ENCODE measurements at regions not wholly inside any gene's neighbourhood (a gene's known extent, or its start where the extent isn't known, plus 50 kb on each side); places are given as distances from the start of the nearest gene placed in this dataset.
"Not testable (repeated sequence)": the region's sequence is repeated elsewhere in the genome, so short reads cannot be mapped to it uniquely, and the experiment has no call there.

DNA sequence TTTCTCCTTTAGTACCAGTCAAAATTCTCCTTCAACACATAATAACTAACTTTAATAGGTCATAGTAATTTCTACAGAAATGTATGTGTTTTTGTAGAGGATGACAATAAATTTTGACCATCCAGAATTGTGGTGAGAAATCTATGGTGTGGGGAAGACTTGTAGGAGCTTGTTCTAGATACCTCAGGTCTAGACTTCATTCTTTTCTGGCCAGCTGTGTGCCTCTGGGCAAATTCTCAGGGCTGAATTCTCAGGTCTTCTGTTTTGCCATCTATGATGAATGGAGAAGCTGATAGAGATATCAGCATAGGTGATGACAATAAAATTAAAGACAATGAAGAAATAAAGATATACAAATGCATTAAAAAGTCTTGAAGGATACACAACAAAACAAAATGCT is 298.6 kb upstream of the MEF2C start:
- TF ChIP-seq POLR2AphosphoS5 (IDR thresholded peaks at IDR 0.05; ENCODE audit: insufficient read depth in 1 of 2, low read depth in 1 of 2) (no peak), POLR2A (IDR thresholded peaks at IDR 0.05) (no peak)
- TF ChIP-seq, protein P1, sequence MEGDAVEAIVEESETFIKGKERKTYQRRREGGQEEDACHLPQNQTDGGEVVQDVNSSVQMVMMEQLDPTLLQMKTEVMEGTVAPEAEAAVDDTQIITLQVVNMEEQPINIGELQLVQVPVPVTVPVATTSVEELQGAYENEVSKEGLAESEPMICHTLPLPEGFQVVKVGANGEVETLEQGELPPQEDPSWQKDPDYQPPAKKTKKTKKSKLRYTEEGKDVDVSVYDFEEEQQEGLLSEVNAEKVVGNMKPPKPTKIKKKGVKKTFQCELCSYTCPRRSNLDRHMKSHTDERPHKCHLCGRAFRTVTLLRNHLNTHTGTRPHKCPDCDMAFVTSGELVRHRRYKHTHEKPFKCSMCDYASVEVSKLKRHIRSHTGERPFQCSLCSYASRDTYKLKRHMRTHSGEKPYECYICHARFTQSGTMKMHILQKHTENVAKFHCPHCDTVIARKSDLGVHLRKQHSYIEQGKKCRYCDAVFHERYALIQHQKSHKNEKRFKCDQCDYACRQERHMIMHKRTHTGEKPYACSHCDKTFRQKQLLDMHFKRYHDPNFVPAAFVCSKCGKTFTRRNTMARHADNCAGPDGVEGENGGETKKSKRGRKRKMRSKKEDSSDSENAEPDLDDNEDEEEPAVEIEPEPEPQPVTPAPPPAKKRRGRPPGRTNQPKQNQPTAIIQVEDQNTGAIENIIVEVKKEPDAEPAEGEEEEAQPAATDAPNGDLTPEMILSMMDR (IDR thresholded peaks at IDR 0.05): no peak
- H3K4me3 ChIP-seq: no peak overlapping the region
- H3K27ac ChIP-seq: no peak overlapping the region
- no peak for DNase-seq (ENCODE audit: extremely low spot score in 2 of 2)
- no peaks in the 10 kb centered on the region for H3K4me1 ChIP-seq
- no peaks in the 10 kb centered on the region for H3K9me3 ChIP-seq
- no peaks in the 10 kb centered on the region for H3K36me3 ChIP-seq
- H3K27me3 ChIP-seq: no peaks in the 10 kb centered on the region
- intact Hi-C loops (cut with DNase I): no loop called here

DNA sequence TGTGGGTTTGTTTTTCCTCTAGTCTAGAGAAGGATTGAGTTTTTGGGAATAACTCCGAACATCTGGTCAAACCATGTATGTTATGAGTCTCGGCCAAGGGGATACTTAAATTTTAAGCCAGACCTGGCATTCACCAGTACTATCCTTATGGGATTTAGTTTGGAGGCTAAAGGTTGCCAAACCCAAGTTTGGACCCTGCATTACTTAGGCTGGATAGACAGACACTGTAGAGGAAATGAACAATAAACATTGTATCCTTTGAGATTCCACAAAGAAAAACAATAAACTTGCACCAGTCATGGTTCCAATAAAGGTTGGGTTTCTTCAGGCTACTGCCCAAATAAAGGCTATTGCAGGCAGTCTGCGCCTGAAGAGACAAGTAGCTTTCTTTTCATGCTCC is 296.7 kb upstream of the MEF2C start:
- Histone ChIP-seq H3K4me1 (no peaks in the 10 kb centered on the region), H3K9me3 (no peaks in the 10 kb centered on the region), H3K27me3 (no peaks in the 10 kb centered on the region), H3K4me3 (no peak overlapping the region), H3K27ac (no peak overlapping the region), H3K36me3 (no peaks in the 10 kb centered on the region)
- no peak for DNase-seq (ENCODE audit: extremely low spot score in 2 of 2)
- intact Hi-C loops (cut with DNase I): no loop called here
- TF ChIP-seq, protein P1 (IDR thresholded peaks at IDR 0.05): no peak
- TF ChIP-seq POLR2A (IDR thresholded peaks at IDR 0.05) (no peak), POLR2AphosphoS5 (IDR thresholded peaks at IDR 0.05; ENCODE audit: insufficient read depth in 1 of 2, low read depth in 1 of 2) (no peak)

DNA sequence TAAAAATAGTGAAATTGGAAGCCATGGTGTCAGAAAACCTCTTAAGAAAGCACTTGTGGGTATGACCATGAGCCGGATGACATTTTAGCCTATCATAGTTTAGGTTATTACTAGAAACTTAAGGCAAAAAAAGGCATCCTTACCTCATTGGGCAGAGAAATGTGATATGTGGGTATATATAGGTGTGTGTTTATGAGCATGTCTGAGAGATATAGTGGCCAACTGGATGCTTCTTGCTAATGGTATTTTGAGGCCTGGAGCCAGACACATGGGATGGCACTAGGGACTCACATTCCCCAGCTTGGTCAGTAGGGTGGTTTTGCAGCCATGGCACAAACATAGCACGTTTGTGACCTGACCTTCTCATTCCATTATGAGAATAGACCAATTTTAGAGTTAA is 295.6 kb upstream of the MEF2C start:
- Histone ChIP-seq H3K27ac (no peak overlapping the region), H3K4me1 (no peaks in the 10 kb centered on the region), H3K9me3 (no peaks in the 10 kb centered on the region), H3K36me3 (no peaks in the 10 kb centered on the region), H3K27me3 (no peaks in the 10 kb centered on the region), H3K4me3 (no peak overlapping the region)
- no peak for DNase-seq (ENCODE audit: extremely low spot score in 2 of 2)
- intact Hi-C loops (cut with DNase I): no loop called here
- TF ChIP-seq POLR2AphosphoS5 (IDR thresholded peaks at IDR 0.05; ENCODE audit: insufficient read depth in 1 of 2, low read depth in 1 of 2) (no peak), POLR2A (IDR thresholded peaks at IDR 0.05) (no peak)
- TF ChIP-seq, protein P1 (IDR thresholded peaks at IDR 0.05): no peak

DNA sequence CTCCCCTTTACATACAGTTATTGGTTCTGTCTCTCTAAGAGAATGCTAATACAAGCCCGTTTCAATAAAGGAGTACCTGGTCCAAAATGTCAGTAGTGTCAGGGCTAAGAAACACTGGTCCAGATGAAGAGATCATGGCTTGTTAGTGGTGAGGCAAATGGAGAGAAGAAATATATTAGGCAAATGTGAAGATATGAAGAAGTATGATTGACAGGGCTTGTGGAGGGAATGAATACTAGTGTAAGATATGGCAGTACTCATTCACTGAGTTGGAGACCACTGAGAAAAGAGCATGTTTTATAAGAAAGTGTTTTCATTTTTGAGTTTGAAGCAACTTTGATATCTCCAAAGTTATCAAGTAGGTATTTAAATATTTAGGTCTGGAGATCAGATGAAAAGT is 290.5 kb upstream of the MEF2C start:
- Histone ChIP-seq H3K27me3 (no peaks in the 10 kb centered on the region), H3K4me1 (no peaks in the 10 kb centered on the region), H3K36me3 (no peaks in the 10 kb centered on the region), H3K27ac (no peak overlapping the region), H3K9me3 (no peaks in the 10 kb centered on the region), H3K4me3 (no peak overlapping the region)
- intact Hi-C loops (cut with DNase I): no loop called here
- TF ChIP-seq, protein P1 (IDR thresholded peaks at IDR 0.05): no peak
- TF ChIP-seq POLR2AphosphoS5 (IDR thresholded peaks at IDR 0.05; ENCODE audit: insufficient read depth in 1 of 2, low read depth in 1 of 2) (no peak), POLR2A (IDR thresholded peaks at IDR 0.05) (no peak)
- no peak for DNase-seq (ENCODE audit: extremely low spot score in 2 of 2)

DNA sequence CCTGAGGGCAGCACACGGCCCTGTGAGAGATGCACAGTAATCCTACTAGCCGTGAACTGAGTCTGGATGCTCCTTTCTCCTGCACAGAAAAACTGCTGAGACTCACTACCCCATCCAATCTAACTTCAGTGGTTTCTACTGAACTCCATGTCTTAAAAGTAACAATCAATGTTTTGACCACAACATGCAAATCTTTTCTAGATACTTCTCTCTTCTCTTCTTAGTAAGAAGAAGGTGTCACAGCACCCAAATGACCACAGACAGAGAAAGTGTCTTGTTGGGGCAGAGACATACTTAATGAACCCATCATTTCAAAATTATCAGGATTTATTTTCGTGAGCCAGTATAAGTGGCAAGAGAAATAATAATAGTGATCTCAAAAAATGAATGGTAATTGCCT is 285.8 kb upstream of the MEF2C start:
- no peak for DNase-seq (ENCODE audit: extremely low spot score in 2 of 2)
- TF ChIP-seq POLR2A (IDR thresholded peaks at IDR 0.05) (no peak), POLR2AphosphoS5 (IDR thresholded peaks at IDR 0.05; ENCODE audit: insufficient read depth in 1 of 2, low read depth in 1 of 2) (no peak)
- TF ChIP-seq, protein P1 (IDR thresholded peaks at IDR 0.05): no peak
- H3K27ac ChIP-seq: no peak overlapping the region
- H3K27me3 ChIP-seq: no peaks in the 10 kb centered on the region
- no peaks in the 10 kb centered on the region for H3K36me3 ChIP-seq
- H3K4me3 ChIP-seq: no peak overlapping the region
- no peaks in the 10 kb centered on the region for H3K4me1 ChIP-seq
- intact Hi-C loops (cut with DNase I): no loop called here
- H3K9me3 ChIP-seq: no peaks in the 10 kb centered on the region

DNA sequence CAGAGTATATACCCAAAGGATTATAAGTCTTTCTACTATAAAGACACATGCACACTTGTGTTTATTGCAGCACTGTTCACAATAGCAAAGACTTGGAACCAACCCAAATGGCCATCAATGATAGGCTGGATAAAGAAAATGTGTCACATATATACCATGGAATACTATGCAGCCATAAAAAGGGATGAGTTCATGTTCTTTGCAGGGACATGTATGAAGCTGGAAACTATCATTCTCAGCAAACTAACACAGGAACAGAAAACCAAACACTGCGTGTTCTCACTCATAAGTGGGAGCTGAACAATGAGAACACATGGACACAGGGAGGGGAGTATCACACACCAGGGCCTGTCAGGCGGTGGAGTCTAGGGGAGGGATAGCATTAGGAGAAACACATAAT is 281.7 kb upstream of the MEF2C start:
- intact Hi-C loops (cut with DNase I); H3K27ac ChIP-seq; H3K36me3 ChIP-seq; DNase-seq (ENCODE audit: extremely low spot score in 2 of 2); H3K9me3 ChIP-seq; H3K27me3 ChIP-seq; H3K4me3 ChIP-seq; H3K4me1 ChIP-seq: not testable (repeated sequence)
